Body of pancreas (tissue), 4 donors: ENCODE measurements at regions not wholly inside any gene's neighbourhood (a gene's known extent, or its start where the extent isn't known, plus 50 kb on each side); places are given as distances from the start of the nearest gene placed in this dataset.

Source experiments
- ATAC-seq: fragments of 150-250 bp; one replicate; pipeline ENCODE4 v1.9.1; 2016
- DNase-seq, 4 donors: peaks; one replicate each; pipeline ENCODE4 v3.0.0-alpha.2; 2019
- H3K27ac ChIP-seq, 4 donors: fragments of 200-600 bp; sonication (generic); 1 replicate in 3 of 4; 2 replicates in 1 of 4; pipeline versions ENCODE4 v1.5.1 to v1.6.1; 2016 to 2019; ENCODE audit warnings: mild to moderate bottlenecking in 1 of 4, mixed read lengths in 1 of 4, moderate library complexity in 1 of 4
- H3K27me3 ChIP-seq, 2 donors: fragments of 200-600 bp; sonication (generic); one replicate each; pipeline ENCODE4 v1.6.0; 2016; ENCODE audit warnings: mild to moderate bottlenecking in 1 of 2
- H3K36me3 ChIP-seq, 2 donors: fragments of 200-600 bp; sonication (generic); replicated peaks in 1 of 2; 2 replicates each; pipeline ENCODE4 v1.5.1; 2016; ENCODE audit warnings: low read depth in 2 of 2; ENCODE audit not compliant: insufficient read depth in 1 of 2
- H3K4me1 ChIP-seq: fragments of 200-600 bp; sonication (generic); one replicate; pipeline ENCODE4 v1.6.0; 2016
- H3K4me3 ChIP-seq, 2 donors: fragments of 200-600 bp; sonication (generic); 1 replicate in 1 of 2; 2 replicates in 1 of 2; pipeline ENCODE4 v1.5.1; 2016 to 2019
- H3K9me3 ChIP-seq, 3 donors: fragments of 200-600 bp; sonication (generic); 1 replicate in 2 of 3; 2 replicates in 1 of 3; pipeline ENCODE4 v1.5.1; 2016
- CTCF ChIP-seq, 7 experiments: fragments of 450-650 bp in 4 of 7; fragments of 200-600 bp in 3 of 7; sonication (generic) in 3 of 7; IDR thresholded peaks; one replicate each; pipeline ENCODE4 v1.5.1; 2016 to 2019; ENCODE audit warnings: antibody characterized with exemption in 7 of 7
- POLR2A ChIP-seq, 3 donors: fragments of 450-650 bp; IDR thresholded peaks; one replicate each; pipeline ENCODE4 v1.6.1; 2016; ENCODE audit warnings: antibody characterized with exemption in 3 of 3, mild to moderate bottlenecking in 2 of 3
- WGBS, 2 donors: methylation state at CpG; one replicate each; pipeline ENCODE4 v1.1.5; 2017; 5-methylcytosine and 5-hydroxymethylcytosine counted together
- intact Hi-C: fragments of 100-400 bp; cut with DNase I; formaldehyde crosslinking; loops from one replicate; pipeline ENCODE4 v1.15.1; 2023

- DNase-seq = no peak
- ATAC-seq = no peak
- intact Hi-C loops = no loop called here
Observed at GRCh38 chr13:53520132-53520531, 491.5 kb downstream of the OLFM4 start.

GRCh38 chr13:53522034-53522433, 493.4 kb downstream of the OLFM4 start:
- Histone ChIP-seq H3K4me3 (no peak overlapping the region), H3K27me3 (no peaks in the 10 kb centered on the region), H3K27ac (no peak overlapping the region), H3K9me3 (no peaks in the 10 kb centered on the region), H3K36me3 (no peaks in the 10 kb centered on the region), H3K4me1 (no peaks in the 10 kb centered on the region)
- TF ChIP-seq CTCF (IDR thresholded peaks at IDR 0.05) (no peak), POLR2A (IDR thresholded peaks at IDR 0.05) (no peak)
- DNase-seq (no peak), ATAC-seq (no peak)
- intact Hi-C loops = no loop called here

More at GRCh38 chr13:53520132-53520531, 491.5 kb downstream of the OLFM4 start:
- Histone ChIP-seq H3K4me1 (no peaks in the 10 kb centered on the region), H3K36me3 (no peaks in the 10 kb centered on the region), H3K4me3 (no peak overlapping the region), H3K27me3 (no peaks in the 10 kb centered on the region), H3K9me3 (no peaks in the 10 kb centered on the region), H3K27ac (no peak overlapping the region)
- TF ChIP-seq POLR2A (IDR thresholded peaks at IDR 0.05) (no peak), CTCF (IDR thresholded peaks at IDR 0.05) (no peak)

- ATAC-seq (no peak), DNase-seq (no peak)
- Histone ChIP-seq H3K9me3 (no peaks in the 10 kb centered on the region), H3K27me3 (no peaks in the 10 kb centered on the region), H3K36me3 (no peaks in the 10 kb centered on the region), H3K4me3 (no peak overlapping the region), H3K4me1 (no peaks in the 10 kb centered on the region), H3K27ac (no peak overlapping the region)
- intact Hi-C loops = no loop called here
- 66 to 81% methylated on average over 1 of the region's 1 CpG for WGBS, 2 donors
- no peak for TF ChIP-seq POLR2A (IDR thresholded peaks at IDR 0.05)
- no peak for TF ChIP-seq CTCF (IDR thresholded peaks at IDR 0.05)
Observed at GRCh38 chr13:53537586-53537985, 509.0 kb downstream of the OLFM4 start.

- no peak for ATAC-seq
Observed at GRCh38 chr13:53545340-53545941, 516.8 kb downstream of the OLFM4 start.

More at GRCh38 chr13:53545340-53545941, 516.8 kb downstream of the OLFM4 start:
- H3K27me3 ChIP-seq = no peaks in the 10 kb centered on the region
- TF ChIP-seq CTCF (IDR thresholded peaks at IDR 0.05) (no peak), POLR2A (IDR thresholded peaks at IDR 0.05) (no peak)
- DNase-seq = no peak
- H3K4me3 ChIP-seq = no peak overlapping the region
- no peak overlapping the region for H3K27ac ChIP-seq
- intact Hi-C loops = no loop called here
- no peaks in the 10 kb centered on the region for H3K4me1 ChIP-seq
- no CpG with 5 or more reads among the region's 1 CpG for WGBS, 2 donors
- no peaks in the 10 kb centered on the region for H3K36me3 ChIP-seq
- H3K9me3 ChIP-seq = no peaks in the 10 kb centered on the region
